MCF 10A (cell line): ENCODE measurements at regions not wholly inside any gene's neighbourhood (a gene's known extent, or its start where the extent isn't known, plus 50 kb on each side); places are given as distances from the start of the nearest gene placed in this dataset.

Source experiments
- BruUV-seq: library from RNA; stranded (reverse); fragments of 400-500 nt; replicated peaks from 2 replicates; lab custom pipeline; 2021; lab: Mats Ljungman, UMichigan
- CTCF ChIA-PET: fragments of 300-600 bp; sonication (Branson Sonifier 250); formaldehyde crosslinking; extraction: SDS; loops from one replicate; lab custom pipeline; 2021; ENCODE audit warnings: antibody characterized with exemption, inconsistent platforms; lab: Yijun Ruan, JAX
- POLR2A ChIA-PET: fragments of 300-600, 350-650 bp; sonication (Branson Sonifier 250); formaldehyde crosslinking; extraction: SDS; loops from one replicate; lab custom pipeline; 2020; ENCODE audit warnings: antibody characterized with exemption, inconsistent platforms; lab: Yijun Ruan, JAX
- DNase-seq: peaks from one replicate; pipeline ENCODE4 v3.0.0-alpha.2; 2018; ENCODE audit not compliant: unreplicated experiment
- H3K27ac Mint-ChIP-seq: one replicate; pipeline ENCODE4 v1.8.0; 2022; ENCODE audit warnings: mild to moderate bottlenecking, low read depth, mixed read lengths; ENCODE audit not compliant: unreplicated experiment
- H3K27me3 Mint-ChIP-seq: one replicate; pipeline ENCODE4 v1.8.0; 2022; ENCODE audit warnings: mixed read lengths; ENCODE audit not compliant: insufficient read depth, unreplicated experiment
- H3K36me3 Mint-ChIP-seq: one replicate; pipeline ENCODE4 v1.8.0; 2022; ENCODE audit warnings: mild to moderate bottlenecking, moderate library complexity, mixed read lengths; ENCODE audit not compliant: insufficient read depth, unreplicated experiment
- H3K4me1 Mint-ChIP-seq: one replicate; pipeline ENCODE4 v1.8.0; 2022; ENCODE audit warnings: mixed read lengths; ENCODE audit not compliant: insufficient read depth, unreplicated experiment
- H3K4me3 Mint-ChIP-seq: one replicate; pipeline ENCODE4 v1.8.0; 2022; ENCODE audit warnings: mild to moderate bottlenecking, moderate library complexity, mixed read lengths; ENCODE audit not compliant: unreplicated experiment
- H3K9me3 Mint-ChIP-seq: one replicate; pipeline ENCODE4 v1.8.0; 2022; ENCODE audit warnings: mixed read lengths; ENCODE audit not compliant: unreplicated experiment
- CTCF ChIP-seq: fragments of 200-600 bp; IDR thresholded peaks from one replicate; pipeline ENCODE4 v1.8.0; 2022; ENCODE audit warnings: antibody characterized with exemption, mild to moderate bottlenecking; ENCODE audit not compliant: unreplicated experiment
- intact Hi-C: fragments of 100-400 bp; cut with micrococcal nuclease; formaldehyde crosslinking; loops from 2 replicates; pipeline ENCODE4 v1.14.1; 2022

GRCh38 chr17:17411692-17412091, 65.1 kb upstream of the MED9 start:
- peak overlapping the region; percentile 68 for H3K27ac Mint-ChIP-seq
- H3K27me3 Mint-ChIP-seq: no peaks in the 10 kb centered on the region
- no peak for DNase-seq
- no TSS peak for BruUV-seq
- H3K9me3 Mint-ChIP-seq: no peaks in the 10 kb centered on the region
- H3K36me3 Mint-ChIP-seq: no peaks in the 10 kb centered on the region
- TF ChIP-seq CTCF: no peak
- POLR2A ChIA-PET: interaction anchor here (0.6 kb wide), 1 partner anchor 100 kb away, joined by 3 read pairs; no protein-coding TSS in a partner anchor
- CTCF ChIA-PET: no interaction called here
- H3K4me3 Mint-ChIP-seq: no peak overlapping the region
- peaks cover 32% of the 10 kb centered on the region for H3K4me1 Mint-ChIP-seq
- intact Hi-C loops: no loop called here

GRCh38 chr17:17412326-17412725, 64.5 kb upstream of the MED9 start:
- CTCF ChIA-PET: interaction anchor here (0.6 kb wide), 1 partner anchor 56 kb away, joined by 3 read pairs; no protein-coding TSS in a partner anchor
- Mint-ChIP-seq H3K4me3 (no peak overlapping the region), H3K27ac (peak overlapping the region; percentile 68), H3K27me3 (no peaks in the 10 kb centered on the region), H3K36me3 (no peaks in the 10 kb centered on the region), H3K4me1 (peaks cover 33% of the 10 kb centered on the region), H3K9me3 (no peaks in the 10 kb centered on the region)
- intact Hi-C loops: no loop called here
- no TSS peak for BruUV-seq
- no peak for TF ChIP-seq CTCF
- DNase-seq: peak; percentile 36
- POLR2A ChIA-PET: interaction anchor here (0.5 kb wide), 1 partner anchor 20 kb away, joined by 3 read pairs; no protein-coding TSS in a partner anchor

- Mint-ChIP-seq H3K27ac (peak overlapping the region; percentile 57), H3K36me3 (no peaks in the 10 kb centered on the region), H3K4me3 (peak overlapping the region; percentile 61), H3K4me1 (peaks cover 28% of the 10 kb centered on the region), H3K9me3 (no peaks in the 10 kb centered on the region), H3K27me3 (no peaks in the 10 kb centered on the region)
- BruUV-seq: no TSS peak
- TF ChIP-seq CTCF: no peak
- intact Hi-C loops: no loop called here
- DNase-seq: peak; percentile 46
- ChIA-PET POLR2A (interaction anchor here (0.6 to 1.9 kb wide), 2 partner anchors 26 to 36 kb away, joined by 4 to 7 read pairs; no protein-coding TSS in a partner anchor), CTCF (interaction anchor here (0.5 to 1.0 kb wide), 2 partner anchors 9 to 405 kb away, joined by 3 to 5 read pairs; no protein-coding TSS in a partner anchor)
These were observed 63.5 kb upstream of the MED9 start for GRCh38 chr17:17413215-17413792.

- no peaks in the 10 kb centered on the region for H3K36me3 Mint-ChIP-seq
- POLR2A ChIA-PET: interaction anchor here (0.6 to 1.9 kb wide), 2 partner anchors 27 to 36 kb away, joined by 4 to 7 read pairs; no protein-coding TSS in a partner anchor
These were observed 63.0 kb upstream of the MED9 start for GRCh38 chr17:17413821-17414220.

More at GRCh38 chr17:17413821-17414220, 63.0 kb upstream of the MED9 start:
- Mint-ChIP-seq H3K27ac (peak overlapping the region; percentile 57), H3K4me3 (peak overlapping the region; percentile 61), H3K27me3 (no peaks in the 10 kb centered on the region), H3K4me1 (peaks cover 23% of the 10 kb centered on the region), H3K9me3 (no peaks in the 10 kb centered on the region)
- no peak for TF ChIP-seq CTCF
- BruUV-seq: no TSS peak
- peak; percentile 49 for DNase-seq
- CTCF ChIA-PET: interaction anchor here (0.5 to 1.0 kb wide), 4 partner anchors 9 to 404 kb away, joined by 3 to 5 read pairs (median 3); no protein-coding TSS in a partner anchor
- intact Hi-C loops: no loop called here
